H1 (cell line): ENCODE measurements at regions not wholly inside any gene's neighbourhood (a gene's known extent, or its start where the extent isn't known, plus 50 kb on each side); places are given as distances from the start of the nearest gene placed in this dataset.

ENCODE experiments used
- CTCF ChIA-PET: fragments of 300-600 bp; sonication (Branson Sonifier 250); formaldehyde crosslinking; loops from one replicate; lab custom pipeline; 2021; ENCODE audit not compliant: partially characterized antibody; lab: Charles Lee
- POLR2A ChIA-PET: fragments of 300-600 bp; sonication (Branson Sonifier 250); formaldehyde crosslinking; loops from one replicate; lab custom pipeline; 2021; ENCODE audit warnings: inconsistent platforms; ENCODE audit not compliant: partially characterized antibody; lab: Charles Lee
- DNase-seq, 2 experiments: peaks; one replicate each; pipeline versions ENCODE4 v3.0.0 to v3.0.0-alpha.2; 2010 to 2022; ENCODE audit warnings: low spot score in 2 of 2, low read depth in 1 of 2, mixed read lengths in 1 of 2
- FAIRE-seq: peaks from 2 replicates; lab custom pipeline; 2011; peaks lifted over from hg19 to GRCh38; lab: Jason Lieb, UNC
- H2AFZ ChIP-seq: 2 replicates; pipeline ENCODE4 v1.8.1; 2012; ENCODE audit warnings: low read length, inconsistent platforms
- H2AK5ac ChIP-seq: 2 replicates; pipeline ENCODE4 v1.6.1; 2013; ENCODE audit warnings: low read depth, low read length
- H2BK120ac ChIP-seq: replicated peaks from 2 replicates; pipeline ENCODE3; 2013; ENCODE audit warnings: low read depth, low read length, inconsistent platforms
- H2BK12ac ChIP-seq: 2 replicates; pipeline ENCODE4 v1.6.1; 2013; ENCODE audit warnings: low read depth, low read length
- H2BK15ac ChIP-seq: 2 replicates; pipeline ENCODE4 v1.6.1; 2013; ENCODE audit warnings: low read length
- H2BK20ac ChIP-seq: 2 replicates; pipeline ENCODE4 v1.6.1; 2013; ENCODE audit warnings: low read length
- H2BK5ac ChIP-seq: 2 replicates; pipeline ENCODE4 v1.6.1; 2013; ENCODE audit warnings: low read depth, low read length
- H3K14ac ChIP-seq: 2 replicates; pipeline ENCODE4 v1.6.1; 2013; ENCODE audit warnings: inconsistent platforms; ENCODE audit not compliant: insufficient read length
- H3K18ac ChIP-seq: 2 replicates; pipeline ENCODE4 v1.6.1; 2013; ENCODE audit warnings: low read length; ENCODE audit errors: extremely low read depth
- H3K23ac ChIP-seq: 2 replicates; pipeline ENCODE4 v1.6.1; 2013; ENCODE audit warnings: inconsistent platforms; ENCODE audit not compliant: insufficient read length
- H3K23me2 ChIP-seq: 2 replicates; pipeline ENCODE4 v1.6.1; 2013; ENCODE audit warnings: low read depth, low read length
- H3K27ac ChIP-seq: 2 replicates; pipeline ENCODE4 v1.6.1; 2011; ENCODE audit warnings: low read depth, low read length, inconsistent platforms
- H3K27me3 ChIP-seq, 4 experiments: replicated peaks in 1 of 4; 1 replicate in 1 of 4; 2 replicates in 3 of 4; pipeline versions ENCODE4 v1.6.1 to v1.8.1; 2011 to 2013; ENCODE audit warnings: low read length in 3 of 4, mild to moderate bottlenecking in 3 of 4, inconsistent platforms in 2 of 4, mixed read lengths in 2 of 4, moderate library complexity in 1 of 4; ENCODE audit not compliant: control insufficient read depth in 3 of 4, insufficient read depth in 3 of 4; ENCODE audit errors: extremely low read depth in 1 of 4
- H3K36me3 ChIP-seq, 4 experiments: 2 replicates each; pipeline versions ENCODE4 v1.6.1 to v1.8.1; 2011 to 2013; ENCODE audit warnings: mild to moderate bottlenecking in 4 of 4, low read length in 3 of 4, moderate library complexity in 2 of 4, control low read depth in 1 of 4, inconsistent platforms in 1 of 4; ENCODE audit not compliant: insufficient read depth in 4 of 4, control insufficient read depth in 2 of 4
- H3K4ac ChIP-seq: replicated peaks from 2 replicates; pipeline ENCODE3; 2013; ENCODE audit warnings: low read length, low read depth, mixed read lengths, inconsistent platforms; ENCODE audit not compliant: insufficient read length
- H3K4me1 ChIP-seq, 4 experiments: replicated peaks in 1 of 4; 1 replicate in 1 of 4; 2 replicates in 3 of 4; pipeline versions ENCODE4 v1.6.1 to v1.8.1; 2011 to 2013; ENCODE audit warnings: low read length in 3 of 4, inconsistent platforms in 2 of 4, mixed read lengths in 1 of 4; ENCODE audit not compliant: insufficient read depth in 4 of 4, control insufficient read depth in 3 of 4
- H3K4me2 ChIP-seq, 2 experiments: 2 replicates each; pipeline versions ENCODE4 v1.6.1 to v1.8.1; 2011 to 2013; ENCODE audit warnings: low read depth in 2 of 2, low read length in 2 of 2, control low read depth in 1 of 2, inconsistent platforms in 1 of 2, mild to moderate bottlenecking in 1 of 2; ENCODE audit not compliant: insufficient read depth in 1 of 2
- H3K4me3 ChIP-seq, 4 experiments: fragments of 200-600, 300-600 bp in 1 of 4; sonication (generic), shearing (Covaris generic), sonication (Bioruptor Twin) in 1 of 4; 2 replicates each; pipeline versions ENCODE4 v1.5.1 to v1.8.1; 2011 to 2016; ENCODE audit warnings: low read length in 4 of 4, low read depth in 3 of 4, control low read depth in 2 of 4, inconsistent platforms in 2 of 4, mild to moderate bottlenecking in 2 of 4, mixed read lengths in 1 of 4, moderate library complexity in 1 of 4; ENCODE audit not compliant: insufficient read depth in 2 of 4; ENCODE audit errors: extremely low read depth in 1 of 4
- H3K56ac ChIP-seq: replicated peaks from 2 replicates; pipeline ENCODE3; 2013; ENCODE audit warnings: low read depth, mild to moderate bottlenecking, mixed read lengths, low read length, inconsistent platforms; ENCODE audit not compliant: insufficient read length
- H3K79me1 ChIP-seq: 2 replicates; pipeline ENCODE4 v1.6.1; 2013; ENCODE audit warnings: low read depth, low read length, control low read depth
- H3K79me2 ChIP-seq, 2 experiments: 2 replicates each; pipeline versions ENCODE4 v1.6.1 to v1.8.1; 2012 to 2013; ENCODE audit warnings: low read length in 2 of 2, mild to moderate bottlenecking in 2 of 2, inconsistent platforms in 1 of 2; ENCODE audit not compliant: insufficient read depth in 2 of 2, control insufficient read depth in 1 of 2
- H3K9ac ChIP-seq, 4 experiments: replicated peaks in 1 of 4; 1 replicate in 1 of 4; 2 replicates in 3 of 4; pipeline versions ENCODE4 v1.6.1 to v1.8.1; 2011 to 2013; ENCODE audit warnings: low read depth in 3 of 4, low read length in 3 of 4, control low read depth in 2 of 4, mild to moderate bottlenecking in 2 of 4, moderate library complexity in 2 of 4, inconsistent platforms in 1 of 4; ENCODE audit errors: extremely low read depth in 1 of 4
- H3K9me3 ChIP-seq, 2 experiments: 2 replicates each; pipeline versions ENCODE4 v1.6.1 to v1.8.1; 2012 to 2013; ENCODE audit warnings: mild to moderate bottlenecking in 2 of 2, moderate library complexity in 2 of 2, control low read depth in 1 of 2, inconsistent platforms in 1 of 2, low read depth in 1 of 2, low read length in 1 of 2, mixed read lengths in 1 of 2; ENCODE audit not compliant: insufficient read depth in 2 of 2
- H4K20me1 ChIP-seq, 2 experiments: replicated peaks in 1 of 2; 2 replicates each; pipeline versions ENCODE3 to v1.8.1; 2011 to 2013; ENCODE audit warnings: inconsistent platforms in 2 of 2, low read length in 2 of 2, mild to moderate bottlenecking in 1 of 2; ENCODE audit not compliant: insufficient read depth in 2 of 2, control insufficient read depth in 1 of 2
- H4K5ac ChIP-seq: 2 replicates; pipeline ENCODE4 v1.6.1; 2013; ENCODE audit warnings: low read length, low read depth, mixed read lengths, inconsistent platforms; ENCODE audit not compliant: insufficient read length
- H4K8ac ChIP-seq: 2 replicates; pipeline ENCODE4 v1.8.0; 2013; ENCODE audit warnings: mild to moderate bottlenecking, moderate library complexity, low read length, inconsistent platforms; ENCODE audit not compliant: insufficient read depth; ENCODE audit errors: extremely low read depth
- H4K91ac ChIP-seq: replicated peaks from 2 replicates; pipeline ENCODE3; 2013; ENCODE audit warnings: low read length, mixed read lengths, inconsistent platforms; ENCODE audit not compliant: insufficient read length
- CEBPB ChIP-seq: IDR thresholded peaks from 2 replicates; pipeline ENCODE4 v1.6.1; 2012; ENCODE audit warnings: low read depth, low read length
- CTBP2 ChIP-seq: IDR thresholded peaks from 2 replicates; pipeline ENCODE4 v1.7.0; 2011; ENCODE audit warnings: borderline replicate concordance, mild to moderate bottlenecking, moderate library complexity, mixed read lengths, low read length; ENCODE audit not compliant: insufficient read depth, insufficient read length
- EGR1 ChIP-seq: IDR thresholded peaks from 2 replicates; pipeline ENCODE4 v1.6.1; 2011; ENCODE audit warnings: low read depth, low read length, borderline replicate concordance
- GABPA ChIP-seq: IDR thresholded peaks from 2 replicates; pipeline ENCODE4 v1.6.1; 2011; ENCODE audit warnings: mild to moderate bottlenecking, low read length, moderate library complexity, borderline replicate concordance; ENCODE audit not compliant: insufficient read depth
- NANOG ChIP-seq: IDR thresholded peaks from 2 replicates; pipeline ENCODE4 v1.6.1; 2011; ENCODE audit warnings: low read length, low read depth, mild to moderate bottlenecking, inconsistent platforms; ENCODE audit not compliant: insufficient read depth, poor library complexity, severe bottlenecking
- SP2 ChIP-seq: IDR thresholded peaks from 2 replicates; pipeline ENCODE4 v1.6.1; 2012; ENCODE audit warnings: mild to moderate bottlenecking, low read length, inconsistent platforms
- TCF12 ChIP-seq: IDR thresholded peaks from 2 replicates; pipeline ENCODE4 v1.6.1; 2011; ENCODE audit warnings: low read depth, mild to moderate bottlenecking, low read length
- YY1 ChIP-seq: IDR thresholded peaks from 2 replicates; pipeline ENCODE4 v1.6.1; 2011; ENCODE audit warnings: low read depth, mild to moderate bottlenecking, low read length
- WGBS, 2 experiments: shearing (Covaris generic) in 1 of 2; methylation state at CpG; one replicate each; pipeline versions ENCODE4 v1.1.6 to v1.1.7; 2013 to 2015; ENCODE audit warnings: low lambda C conversion rate in 2 of 2, mixed read lengths in 2 of 2, inconsistent platforms in 1 of 2, low coverage in 1 of 2, missing lambda C conversion rate in 1 of 2; ENCODE audit not compliant: insufficient replicate concordance in 2 of 2, insufficient coverage in 1 of 2, insufficient read length in 1 of 2; ENCODE audit errors: extremely low coverage in 1 of 2, missing lambda C conversion rate in 1 of 2; 5-methylcytosine and 5-hydroxymethylcytosine counted together
- TF ChIP-seq, protein P1 (sequence below): IDR thresholded peaks from 2 replicates; pipeline ENCODE4 v1.6.1; 2011; ENCODE audit warnings: low read depth, mild to moderate bottlenecking, low read length; ENCODE audit not compliant: insufficient read depth
- TF ChIP-seq, protein P2 (sequence below): IDR thresholded peaks from 2 replicates; pipeline ENCODE4 v1.6.1; 2012; ENCODE audit warnings: low read length, inconsistent platforms
- TF ChIP-seq, protein P3 (sequence below): IDR thresholded peaks from 2 replicates; pipeline ENCODE4 v1.6.1; 2012; ENCODE audit warnings: inconsistent platforms

DNA sequence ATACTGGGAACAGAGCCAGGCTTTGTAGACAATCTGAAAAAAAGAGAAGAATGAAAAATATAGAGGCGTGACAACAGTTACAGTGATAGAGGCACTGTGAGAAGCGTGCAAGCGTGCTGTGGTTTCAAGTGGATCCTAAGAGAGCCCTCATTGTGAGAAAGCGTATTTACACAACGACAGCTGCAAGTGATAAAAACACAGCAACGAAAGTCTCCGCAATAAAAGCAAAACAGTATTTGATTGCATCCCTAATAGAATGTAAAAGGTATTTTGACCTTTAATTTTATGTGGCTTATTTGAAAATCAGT is 642.7 kb upstream of the ARGLU1 start:
- no peak overlapping the region for H2BK15ac ChIP-seq
- TF ChIP-seq SP2 = no peak
- no peak for TF ChIP-seq CEBPB
- TF ChIP-seq, protein P1, sequence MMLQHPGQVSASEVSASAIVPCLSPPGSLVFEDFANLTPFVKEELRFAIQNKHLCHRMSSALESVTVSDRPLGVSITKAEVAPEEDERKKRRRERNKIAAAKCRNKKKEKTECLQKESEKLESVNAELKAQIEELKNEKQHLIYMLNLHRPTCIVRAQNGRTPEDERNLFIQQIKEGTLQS = no peak
- TF ChIP-seq GABPA = no peak
- TF ChIP-seq EGR1 = no peak
- TF ChIP-seq, protein P2, sequence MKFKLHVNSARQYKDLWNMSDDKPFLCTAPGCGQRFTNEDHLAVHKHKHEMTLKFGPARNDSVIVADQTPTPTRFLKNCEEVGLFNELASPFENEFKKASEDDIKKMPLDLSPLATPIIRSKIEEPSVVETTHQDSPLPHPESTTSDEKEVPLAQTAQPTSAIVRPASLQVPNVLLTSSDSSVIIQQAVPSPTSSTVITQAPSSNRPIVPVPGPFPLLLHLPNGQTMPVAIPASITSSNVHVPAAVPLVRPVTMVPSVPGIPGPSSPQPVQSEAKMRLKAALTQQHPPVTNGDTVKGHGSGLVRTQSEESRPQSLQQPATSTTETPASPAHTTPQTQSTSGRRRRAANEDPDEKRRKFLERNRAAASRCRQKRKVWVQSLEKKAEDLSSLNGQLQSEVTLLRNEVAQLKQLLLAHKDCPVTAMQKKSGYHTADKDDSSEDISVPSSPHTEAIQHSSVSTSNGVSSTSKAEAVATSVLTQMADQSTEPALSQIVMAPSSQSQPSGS = no peak
- no peak for TF ChIP-seq CTBP2
- TF ChIP-seq TCF12 = no peak
- TF ChIP-seq YY1 = no peak
- TF ChIP-seq, protein P3, sequence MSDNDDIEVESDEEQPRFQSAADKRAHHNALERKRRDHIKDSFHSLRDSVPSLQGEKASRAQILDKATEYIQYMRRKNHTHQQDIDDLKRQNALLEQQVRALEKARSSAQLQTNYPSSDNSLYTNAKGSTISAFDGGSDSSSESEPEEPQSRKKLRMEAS = no peak
- TF ChIP-seq NANOG = no peak
- no peak overlapping the region for H3K56ac ChIP-seq
- H4K91ac ChIP-seq = no peak overlapping the region
- no peaks in the 10 kb centered on the region for H3K27me3 ChIP-seq
- no peak overlapping the region for H3K27ac ChIP-seq
- no peak overlapping the region for H2AK5ac ChIP-seq
- 0 out of 7 replicates have a peak, but pooled peaks cover 0 to 2% (median 0%) of the 10 kb centered on the region in 4 experiments for H3K4me1 ChIP-seq
- H2BK120ac ChIP-seq = no peak overlapping the region
- no peak overlapping the region for H4K8ac ChIP-seq
- H3K9ac ChIP-seq = no peak overlapping the region
- no peak overlapping the region for H2BK20ac ChIP-seq
- 84% methylated on average over 7 of the region's 7 CpGs; no CpG with 5 or more reads in 1 of the 2 experiments for WGBS, 2 experiments
- H3K18ac ChIP-seq = no peak overlapping the region
- POLR2A ChIA-PET = no interaction called here
- no peaks in the 10 kb centered on the region for H3K23me2 ChIP-seq
- no peaks in the 10 kb centered on the region for H3K9me3 ChIP-seq
- H3K4me3 ChIP-seq = no peak overlapping the region
- H3K79me1 ChIP-seq = no peaks in the 10 kb centered on the region
- H3K4ac ChIP-seq = no peak overlapping the region
- no peaks in the 10 kb centered on the region for H4K20me1 ChIP-seq
- no peak overlapping the region for H4K5ac ChIP-seq
- FAIRE-seq = no peak
- CTCF ChIA-PET = interaction anchor here (0.6 to 3.4 kb wide), 16 partner anchors 14 to 508 kb away, joined by 3 to 12 read pairs (median 4); no protein-coding TSS in a partner anchor
- no peak overlapping the region for H2BK5ac ChIP-seq
- H2AFZ ChIP-seq = no peak overlapping the region
- H3K23ac ChIP-seq = no peak overlapping the region
- H3K14ac ChIP-seq = no peak overlapping the region
- H3K79me2 ChIP-seq = no peaks in the 10 kb centered on the region
- DNase-seq = no peak
- H2BK12ac ChIP-seq = no peak overlapping the region
- no peaks in the 10 kb centered on the region for H3K36me3 ChIP-seq
- H3K4me2 ChIP-seq = no peak overlapping the region
